ENCODE measurements at regions not wholly inside any gene's neighbourhood (a gene's known extent, or its start where the extent isn't known, plus 50 kb on each side); places are given as distances from the start of the nearest gene placed in this dataset.

GRCh38 chr12:107571492-107571891 is 114.1 kb upstream of the PWP1 start:
- Mint-ChIP-seq H3K9me3 (no peaks in the 10 kb centered on the region), H3K36me3 (ENCODE audit: insufficient read depth in 1 of 3, low read depth in 3 of 3) (no peaks in the 10 kb centered on the region), H3K4me3 (no peak overlapping the region), H3K27me3 (ENCODE audit: low read depth) (peaks cover 2% of the 10 kb centered on the region), H3K4me1 (no peaks in the 10 kb centered on the region), H3K27ac (no peak overlapping the region)
- TF ChIP-seq, protein P1, sequence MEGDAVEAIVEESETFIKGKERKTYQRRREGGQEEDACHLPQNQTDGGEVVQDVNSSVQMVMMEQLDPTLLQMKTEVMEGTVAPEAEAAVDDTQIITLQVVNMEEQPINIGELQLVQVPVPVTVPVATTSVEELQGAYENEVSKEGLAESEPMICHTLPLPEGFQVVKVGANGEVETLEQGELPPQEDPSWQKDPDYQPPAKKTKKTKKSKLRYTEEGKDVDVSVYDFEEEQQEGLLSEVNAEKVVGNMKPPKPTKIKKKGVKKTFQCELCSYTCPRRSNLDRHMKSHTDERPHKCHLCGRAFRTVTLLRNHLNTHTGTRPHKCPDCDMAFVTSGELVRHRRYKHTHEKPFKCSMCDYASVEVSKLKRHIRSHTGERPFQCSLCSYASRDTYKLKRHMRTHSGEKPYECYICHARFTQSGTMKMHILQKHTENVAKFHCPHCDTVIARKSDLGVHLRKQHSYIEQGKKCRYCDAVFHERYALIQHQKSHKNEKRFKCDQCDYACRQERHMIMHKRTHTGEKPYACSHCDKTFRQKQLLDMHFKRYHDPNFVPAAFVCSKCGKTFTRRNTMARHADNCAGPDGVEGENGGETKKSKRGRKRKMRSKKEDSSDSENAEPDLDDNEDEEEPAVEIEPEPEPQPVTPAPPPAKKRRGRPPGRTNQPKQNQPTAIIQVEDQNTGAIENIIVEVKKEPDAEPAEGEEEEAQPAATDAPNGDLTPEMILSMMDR (conservative IDR thresholded peaks at IDR 0.05): no peak
- Histone ChIP-seq H2BK20ac (ENCODE audit: low read depth, low read length, poor library complexity, severe bottlenecking) (no peak overlapping the region), H3K9me3 (ENCODE audit: control insufficient read depth, low read depth, low read length) (no peaks in the 10 kb centered on the region), H4K91ac (ENCODE audit: insufficient read length, low read depth, low read length) (no peak overlapping the region), H3K27ac (ENCODE audit: insufficient read length, low read depth, low read length) (no peak overlapping the region), H3K23me2 (ENCODE audit: insufficient read length, low read depth, low read length, poor library complexity, severe bottlenecking) (no peaks in the 10 kb centered on the region), H4K5ac (ENCODE audit: insufficient read length, low read depth, low read length) (no peak overlapping the region), H2BK5ac (ENCODE audit: insufficient read length, low read length) (no peak overlapping the region), H3K9ac (ENCODE audit: extremely low read depth, insufficient read length, low read length) (no peak overlapping the region), H3K4me1 (ENCODE audit: insufficient read depth, low read length) (no peaks in the 10 kb centered on the region), H3K56ac (ENCODE audit: insufficient read length, low read depth, low read length) (no peak overlapping the region), H2BK15ac (ENCODE audit: low read depth, low read length) (no peak overlapping the region), H3K27me3 (ENCODE audit: insufficient read depth, low read length) (no peaks in the 10 kb centered on the region), H3K14ac (ENCODE audit: insufficient read depth, low read length) (no peak overlapping the region), H3K79me1 (ENCODE audit: insufficient read depth, low read depth, low read length, poor library complexity, severe bottlenecking) (no peaks in the 10 kb centered on the region), H2AFZ (ENCODE audit: low read length) (no peak overlapping the region), H3K79me2 (ENCODE audit: insufficient read depth, low read length) (no peaks in the 10 kb centered on the region), H4K8ac (replicated peaks; ENCODE audit: insufficient read length, low read depth, low read length) (no peak overlapping the region), H3K18ac (ENCODE audit: insufficient read length, low read depth, low read length) (no peak overlapping the region), H4K20me1 (ENCODE audit: control insufficient read depth, insufficient read depth, insufficient read length) (no peaks in the 10 kb centered on the region), H3K4me2 (ENCODE audit: insufficient read depth, insufficient read length, low read length) (no peak overlapping the region), H2BK120ac (ENCODE audit: low read depth, low read length, poor library complexity, severe bottlenecking) (no peak overlapping the region), H2AK5ac (ENCODE audit: insufficient read length, low read length) (no peak overlapping the region), H2BK12ac (ENCODE audit: insufficient read length, low read depth, low read length) (no peak overlapping the region), H3T11ph (ENCODE audit: low read length) (no peak overlapping the region), H3K23ac (ENCODE audit: insufficient read length, low read depth, low read length) (no peak overlapping the region), H3K4ac (ENCODE audit: low read depth, low read length) (no peak overlapping the region)
- no peak for DNase-seq
- WGBS (ENCODE audit: extremely low coverage, insufficient read length, low lambda C conversion rate): no CpG with 5 or more reads among the region's 7 CpGs

All from H9 (cell line).